HEK293T (cell line): ENCODE measurements at regions not wholly inside any gene's neighbourhood (a gene's known extent, or its start where the extent isn't known, plus 50 kb on each side); places are given as distances from the start of the nearest gene placed in this dataset.

ENCODE experiments used
- CTCF ChIA-PET: fragments of 350-600 bp; formaldehyde crosslinking; extraction: SDS; loops from one replicate; lab custom pipeline; 2021; ENCODE audit warnings: antibody characterized with exemption, inconsistent platforms; lab: Yijun Ruan, JAX
- POLR2A ChIA-PET: fragments of 350-600 bp; formaldehyde crosslinking; extraction: SDS; loops from one replicate; lab custom pipeline; 2020; ENCODE audit warnings: antibody characterized with exemption, inconsistent platforms; lab: Yijun Ruan, JAX
- DNase-seq: peaks from one replicate; pipeline ENCODE4 v3.0.0; 2012; ENCODE audit warnings: mixed read lengths; ENCODE audit errors: extremely low spot score
- ARNT ChIP-seq: fragments of 450-650 bp; IDR thresholded peaks from 2 replicates; pipeline ENCODE4 v1.6.1; 2017; ENCODE audit warnings: mild to moderate bottlenecking
- BHLHE40 ChIP-seq: fragments of 450-650 bp; IDR thresholded peaks from 2 replicates; pipeline ENCODE4 v1.6.1; 2016; ENCODE audit warnings: mild to moderate bottlenecking, moderate library complexity, borderline replicate concordance
- CTBP1 ChIP-seq: fragments of 450-650 bp; IDR thresholded peaks from 2 replicates; pipeline ENCODE4 v1.6.1; 2016; ENCODE audit warnings: borderline replicate concordance
- ELF4 ChIP-seq: fragments of 450-650 bp; IDR thresholded peaks from 2 replicates; pipeline ENCODE4 v1.6.1; 2017; ENCODE audit warnings: antibody characterized with exemption
- FOXA1 ChIP-seq: fragments of 450-650 bp; IDR thresholded peaks from 2 replicates; pipeline ENCODE4 v1.6.1; 2016; ENCODE audit warnings: mild to moderate bottlenecking
- FOXK2 ChIP-seq: fragments of 450-650 bp; IDR thresholded peaks from 2 replicates; pipeline ENCODE4 v1.6.1; 2016; ENCODE audit warnings: mild to moderate bottlenecking
- FOXM1 ChIP-seq: fragments of 450-650 bp; IDR thresholded peaks from 2 replicates; pipeline ENCODE4 v1.6.1; 2017; ENCODE audit warnings: mild to moderate bottlenecking, borderline replicate concordance
- HDGF ChIP-seq: fragments of 450-650 bp; IDR thresholded peaks from 2 replicates; pipeline ENCODE4 v1.6.1; 2017; ENCODE audit warnings: antibody characterized with exemption, borderline replicate concordance
- L3MBTL2 ChIP-seq: fragments of 450-650 bp; conservative IDR thresholded peaks from 2 replicates; pipeline ENCODE4 v1.6.1; 2016; ENCODE audit warnings: mild to moderate bottlenecking
- LEF1 ChIP-seq: fragments of 450-650 bp; IDR thresholded peaks from 2 replicates; pipeline ENCODE4 v1.6.1; 2017; ENCODE audit warnings: mild to moderate bottlenecking, borderline replicate concordance
- NFRKB ChIP-seq: fragments of 450-650 bp; IDR thresholded peaks from 2 replicates; pipeline ENCODE4 v1.6.1; 2016; ENCODE audit warnings: mild to moderate bottlenecking, moderate library complexity
- PKNOX1 ChIP-seq: fragments of 450-650 bp; IDR thresholded peaks from 2 replicates; pipeline ENCODE4 v1.6.1; 2016
- SP1 ChIP-seq: fragments of 450-650 bp; IDR thresholded peaks from 2 replicates; pipeline ENCODE4 v1.6.1; 2017
- SUZ12 ChIP-seq: fragments of 450-650 bp; IDR thresholded peaks from 2 replicates; pipeline ENCODE4 v1.6.1; 2016; ENCODE audit warnings: mild to moderate bottlenecking
- TARDBP ChIP-seq: fragments of 450-650 bp; IDR thresholded peaks from 2 replicates; pipeline ENCODE4 v1.6.1; 2016
- ZNF384 ChIP-seq: fragments of 450-650 bp; IDR thresholded peaks from 2 replicates; pipeline ENCODE4 v1.6.1; 2016

- CTCF ChIA-PET, result no interaction called here
- POLR2A ChIA-PET, result no interaction called here
- TF ChIP-seq FOXK2 (no peak), PKNOX1 (no peak), TARDBP (no peak), LEF1 (no peak), BHLHE40 (no peak), NFRKB (no peak), ZNF384 (no peak), L3MBTL2 (no peak), FOXA1 (no peak), FOXM1 (no peak)
- no peak for DNase-seq
Measured at GRCh38 chr7:117929237-117929636, 56.0 kb upstream of the CTTNBP2 start.

GRCh38 chr7:117931314-117931713, 58.1 kb upstream of the CTTNBP2 start:
- no peak for DNase-seq
- POLR2A ChIA-PET, result no interaction called here
- TF ChIP-seq ARNT, result no peak
- no peak for TF ChIP-seq FOXK2
- TF ChIP-seq TARDBP, result no peak
- no peak for TF ChIP-seq FOXA1
- TF ChIP-seq LEF1, result no peak
- TF ChIP-seq L3MBTL2, result no peak
- no peak for TF ChIP-seq ZNF384
- TF ChIP-seq FOXM1, result no peak
- no peak for TF ChIP-seq HDGF
- TF ChIP-seq ELF4, result no peak
- CTCF ChIA-PET, result no interaction called here

- POLR2A ChIA-PET, result no interaction called here
- DNase-seq, result no peak
- TF ChIP-seq ZNF384, result no peak
- TF ChIP-seq FOXM1, result no peak
- no peak for TF ChIP-seq PKNOX1
- no peak for TF ChIP-seq FOXK2
- no peak for TF ChIP-seq NFRKB
- TF ChIP-seq LEF1, result no peak
- no peak for TF ChIP-seq HDGF
- no peak for TF ChIP-seq ELF4
- TF ChIP-seq SUZ12, result no peak
- TF ChIP-seq TARDBP, result no peak
- no peak for TF ChIP-seq ARNT
- no peak for TF ChIP-seq FOXA1
- no peak for TF ChIP-seq L3MBTL2
- TF ChIP-seq BHLHE40, result no peak
- no peak for TF ChIP-seq SP1
- no peak for TF ChIP-seq CTBP1
- CTCF ChIA-PET, result no interaction called here
Measured at GRCh38 chr7:117937049-117937752, 64.0 kb upstream of the CTTNBP2 start.

GRCh38 chr7:117937753-117938483, 64.7 kb upstream of the CTTNBP2 start:
- no peak for TF ChIP-seq FOXM1
- no peak for TF ChIP-seq PKNOX1
- no peak for TF ChIP-seq ARNT
- no peak for TF ChIP-seq TARDBP
- TF ChIP-seq L3MBTL2, result no peak
- no peak for TF ChIP-seq HDGF
- no peak for TF ChIP-seq FOXK2
- TF ChIP-seq CTBP1, result no peak
- TF ChIP-seq BHLHE40, result no peak
- no peak for DNase-seq
- ChIA-PET POLR2A (no interaction called here), CTCF (no interaction called here)

- DNase-seq, result no peak
- TF ChIP-seq BHLHE40, result no peak
- TF ChIP-seq PKNOX1, result no peak
- TF ChIP-seq FOXA1, result no peak
- no peak for TF ChIP-seq L3MBTL2
- TF ChIP-seq ZNF384, result no peak
- no peak for TF ChIP-seq HDGF
- no peak for TF ChIP-seq LEF1
- no peak for TF ChIP-seq ARNT
- TF ChIP-seq SP1, result no peak
- no peak for TF ChIP-seq SUZ12
- TF ChIP-seq FOXM1, result no peak
- TF ChIP-seq TARDBP, result no peak
- no peak for TF ChIP-seq NFRKB
- no peak for TF ChIP-seq FOXK2
- TF ChIP-seq CTBP1, result no peak
- TF ChIP-seq ELF4, result no peak
- POLR2A ChIA-PET, result no interaction called here
- CTCF ChIA-PET, result no interaction called here
Measured at GRCh38 chr7:117941138-117941810, 68.0 kb upstream of the CTTNBP2 start.
